Body of pancreas (tissue), 4 donors: ENCODE measurements at regions not wholly inside any gene's neighbourhood (a gene's known extent, or its start where the extent isn't known, plus 50 kb on each side); places are given as distances from the start of the nearest gene placed in this dataset.
A peak's percentile ranks its signal among the peaks of the same experiment; 100 is the strongest.

Source experiments
- ATAC-seq: fragments of 150-250 bp; one replicate; pipeline ENCODE4 v1.9.1; 2016
- DNase-seq, 4 donors: peaks; one replicate each; pipeline ENCODE4 v3.0.0-alpha.2; 2019
- H3K27ac ChIP-seq, 4 donors: fragments of 200-600 bp; sonication (generic); 1 replicate in 3 of 4; 2 replicates in 1 of 4; pipeline versions ENCODE4 v1.5.1 to v1.6.1; 2016 to 2019; ENCODE audit warnings: mild to moderate bottlenecking in 1 of 4, mixed read lengths in 1 of 4, moderate library complexity in 1 of 4
- H3K27me3 ChIP-seq, 2 donors: fragments of 200-600 bp; sonication (generic); one replicate each; pipeline ENCODE4 v1.6.0; 2016; ENCODE audit warnings: mild to moderate bottlenecking in 1 of 2
- H3K36me3 ChIP-seq, 2 donors: fragments of 200-600 bp; sonication (generic); replicated peaks in 1 of 2; 2 replicates each; pipeline ENCODE4 v1.5.1; 2016; ENCODE audit warnings: low read depth in 2 of 2; ENCODE audit not compliant: insufficient read depth in 1 of 2
- H3K4me1 ChIP-seq: fragments of 200-600 bp; sonication (generic); one replicate; pipeline ENCODE4 v1.6.0; 2016
- H3K4me3 ChIP-seq, 2 donors: fragments of 200-600 bp; sonication (generic); 1 replicate in 1 of 2; 2 replicates in 1 of 2; pipeline ENCODE4 v1.5.1; 2016 to 2019
- H3K9me3 ChIP-seq, 3 donors: fragments of 200-600 bp; sonication (generic); 1 replicate in 2 of 3; 2 replicates in 1 of 3; pipeline ENCODE4 v1.5.1; 2016
- CTCF ChIP-seq, 7 experiments: fragments of 450-650 bp in 4 of 7; fragments of 200-600 bp in 3 of 7; sonication (generic) in 3 of 7; IDR thresholded peaks; one replicate each; pipeline ENCODE4 v1.5.1; 2016 to 2019; ENCODE audit warnings: antibody characterized with exemption in 7 of 7
- POLR2A ChIP-seq, 3 donors: fragments of 450-650 bp; IDR thresholded peaks; one replicate each; pipeline ENCODE4 v1.6.1; 2016; ENCODE audit warnings: antibody characterized with exemption in 3 of 3, mild to moderate bottlenecking in 2 of 3
- WGBS, 2 donors: methylation state at CpG; one replicate each; pipeline ENCODE4 v1.1.5; 2017; 5-methylcytosine and 5-hydroxymethylcytosine counted together
- intact Hi-C: fragments of 100-400 bp; cut with DNase I; formaldehyde crosslinking; loops from one replicate; pipeline ENCODE4 v1.15.1; 2023

- 90 to 91% methylated on average over 2 of the region's 2 CpGs for WGBS, 2 donors
- Histone ChIP-seq H3K9me3 (no peaks in the 10 kb centered on the region), H3K36me3 (no peaks in the 10 kb centered on the region), H3K27me3 (no peaks in the 10 kb centered on the region), H3K4me1 (peaks cover 17% of the 10 kb centered on the region), H3K4me3 (no peak overlapping the region), H3K27ac (no peak overlapping the region)
- TF ChIP-seq CTCF (IDR thresholded peaks at IDR 0.05) (no peak), POLR2A (IDR thresholded peaks at IDR 0.05) (no peak)
- DNase-seq (no peak), ATAC-seq (no peak)
- intact Hi-C loops: no loop called here
Measured at GRCh38 chr5:54835647-54836046, 149.7 kb downstream of the ESM1 start.

GRCh38 chr5:54834121-54834842, 151.1 kb downstream of the ESM1 start:
- WGBS, 2 donors: 38 to 42% methylated on average over 9 of the region's 9 CpGs
- TF ChIP-seq POLR2A (IDR thresholded peaks at IDR 0.05): no peak
- no peak for TF ChIP-seq CTCF (IDR thresholded peaks at IDR 0.05)
- Histone ChIP-seq H3K9me3 (no peaks in the 10 kb centered on the region), H3K4me1 (peaks cover 17% of the 10 kb centered on the region), H3K4me3 (no peak overlapping the region), H3K27me3 (no peaks in the 10 kb centered on the region), H3K36me3 (no peaks in the 10 kb centered on the region), H3K27ac (peak overlapping the region in 3 of 4 donors; percentile 12 to 57 (median 42))
- DNase-seq: peak; percentile 26 to 56 (median 46)
- intact Hi-C loops: no loop called here
- peak; percentile 80 for ATAC-seq

GRCh38 chr5:54833590-54833989, 151.8 kb downstream of the ESM1 start:
- Histone ChIP-seq H3K27me3 (no peaks in the 10 kb centered on the region), H3K36me3 (no peaks in the 10 kb centered on the region), H3K4me3 (no peak overlapping the region), H3K9me3 (no peaks in the 10 kb centered on the region), H3K27ac (no peak overlapping the region), H3K4me1 (peaks cover 10% of the 10 kb centered on the region)
- 65 to 75% methylated on average over 3 of the region's 3 CpGs for WGBS, 2 donors
- intact Hi-C loops: no loop called here
- TF ChIP-seq POLR2A (IDR thresholded peaks at IDR 0.05): no peak
- TF ChIP-seq CTCF (IDR thresholded peaks at IDR 0.05): no peak
- ATAC-seq (no peak), DNase-seq (no peak)

- no peaks in the 10 kb centered on the region for H3K9me3 ChIP-seq
- ATAC-seq (no peak), DNase-seq (peak in 1 of 4 donors; percentile 22)
- H3K4me1 ChIP-seq: peaks cover 3% of the 10 kb centered on the region
- WGBS, 2 donors: 53 to 60% methylated on average over 5 of the region's 5 CpGs
- intact Hi-C loops: no loop called here
- no peaks in the 10 kb centered on the region for H3K36me3 ChIP-seq
- H3K27me3 ChIP-seq: no peaks in the 10 kb centered on the region
- TF ChIP-seq CTCF (IDR thresholded peaks at IDR 0.05) (no peak), POLR2A (IDR thresholded peaks at IDR 0.05) (no peak)
- H3K27ac ChIP-seq: no peak overlapping the region
- no peak overlapping the region for H3K4me3 ChIP-seq
Measured at GRCh38 chr5:54832858-54833257, 152.5 kb downstream of the ESM1 start.

GRCh38 chr5:54832045-54832444, 153.3 kb downstream of the ESM1 start:
- ATAC-seq (no peak), DNase-seq (no peak)
- intact Hi-C loops: no loop called here
- Histone ChIP-seq H3K36me3 (no peaks in the 10 kb centered on the region), H3K4me3 (no peak overlapping the region), H3K4me1 (no peaks in the 10 kb centered on the region), H3K9me3 (no peaks in the 10 kb centered on the region), H3K27me3 (no peaks in the 10 kb centered on the region), H3K27ac (no peak overlapping the region)
- TF ChIP-seq POLR2A (IDR thresholded peaks at IDR 0.05): no peak
- no peak for TF ChIP-seq CTCF (IDR thresholded peaks at IDR 0.05)
- WGBS, 2 donors: 87 to 88% methylated on average over 2 of the region's 2 CpGs
